WERI-Rb-1 (cell line): ENCODE measurements at regions not wholly inside any gene's neighbourhood (a gene's known extent, or its start where the extent isn't known, plus 50 kb on each side); places are given as distances from the start of the nearest gene placed in this dataset.

Source experiments
- DNase-seq: peaks from one replicate; pipeline ENCODE4 v3.0.0-alpha.2; 2020
- H3K27ac ChIP-seq: fragments of 250-450 bp; sonication (Bioruptor Pico); 2 replicates; pipeline ENCODE4 v1.5.1; 2020; ENCODE audit warnings: mild to moderate bottlenecking, moderate library complexity
- H3K27me3 ChIP-seq: fragments of 250-450 bp; sonication (Bioruptor Pico); 2 replicates; pipeline ENCODE4 v1.5.1; 2021; ENCODE audit warnings: mild to moderate bottlenecking, low read depth, moderate library complexity; ENCODE audit not compliant: insufficient read depth, severe bottlenecking
- H3K36me3 ChIP-seq: fragments of 250-450 bp; sonication (Bioruptor Pico); 2 replicates; pipeline ENCODE4 v1.5.1; 2020; ENCODE audit warnings: mild to moderate bottlenecking, moderate library complexity
- H3K4me3 ChIP-seq: 2 replicates; pipeline ENCODE4 v1.5.1; 2011; ENCODE audit warnings: low read depth, mild to moderate bottlenecking, control low read depth, low read length
- H3K9me3 ChIP-seq: fragments of 250-450 bp; sonication (Bioruptor Pico); 2 replicates; pipeline ENCODE4 v1.5.1; 2021; ENCODE audit warnings: mild to moderate bottlenecking, moderate library complexity; ENCODE audit not compliant: severe bottlenecking
- CTCF ChIP-seq: IDR thresholded peaks from 2 replicates; pipeline ENCODE4 v1.5.1; 2011; ENCODE audit warnings: low read depth, mild to moderate bottlenecking, control low read depth, inconsistent platforms, low read length

DNA sequence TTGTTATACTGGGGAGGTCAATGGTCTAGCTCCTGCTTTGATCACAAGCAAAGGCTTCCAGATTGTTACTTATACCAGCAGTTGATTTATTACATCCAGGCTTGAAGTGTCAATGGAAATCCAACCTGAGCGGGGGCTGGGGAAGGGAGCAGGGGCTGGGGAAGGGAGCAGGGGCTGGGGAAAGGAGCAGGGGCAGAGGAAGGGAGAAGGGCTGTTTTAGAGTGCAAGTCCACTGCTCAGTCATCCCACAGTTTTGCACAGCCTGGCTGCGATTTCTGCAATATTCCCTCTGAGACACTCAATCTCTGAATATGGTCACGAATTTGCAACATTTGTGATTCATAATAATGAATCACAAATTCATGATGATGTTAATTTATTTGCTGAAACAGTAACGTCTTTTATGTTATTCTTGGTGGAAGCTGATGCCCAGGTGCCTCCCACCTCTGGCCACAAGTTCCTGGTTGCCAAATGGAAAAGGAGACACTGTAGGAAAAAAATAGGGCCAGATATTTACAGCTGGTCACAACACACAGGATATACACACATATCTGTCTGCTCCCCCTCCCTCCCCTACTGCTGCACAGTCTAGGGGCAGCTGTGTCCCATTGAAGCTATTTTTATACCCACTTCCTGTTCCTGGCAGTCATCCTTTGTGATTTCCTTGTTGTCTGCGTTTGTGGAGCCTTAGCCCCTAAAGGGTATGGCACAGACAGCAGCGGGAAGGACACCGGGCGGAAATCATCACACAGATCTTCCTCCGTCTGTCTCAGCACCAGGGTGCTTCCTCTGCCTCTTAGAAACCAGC lies 325.1 kb downstream of the GADD45G start:
- DNase-seq, result no peak
- TF ChIP-seq CTCF, result no peak
- Histone ChIP-seq H3K9me3 (no peaks in the 10 kb centered on the region), H3K4me3 (no peak overlapping the region), H3K27ac (no peak overlapping the region), H3K36me3 (no peaks in the 10 kb centered on the region), H3K27me3 (no peaks in the 10 kb centered on the region)

- Histone ChIP-seq H3K9me3 (no peaks in the 10 kb centered on the region), H3K36me3 (no peaks in the 10 kb centered on the region), H3K4me3 (no peak overlapping the region), H3K27me3 (no peaks in the 10 kb centered on the region), H3K27ac (no peak overlapping the region)
- no peak for DNase-seq
- no peak for TF ChIP-seq CTCF
Measured at GRCh38 chr9:89933578-89933977, 328.8 kb downstream of the GADD45G start.

DNA sequence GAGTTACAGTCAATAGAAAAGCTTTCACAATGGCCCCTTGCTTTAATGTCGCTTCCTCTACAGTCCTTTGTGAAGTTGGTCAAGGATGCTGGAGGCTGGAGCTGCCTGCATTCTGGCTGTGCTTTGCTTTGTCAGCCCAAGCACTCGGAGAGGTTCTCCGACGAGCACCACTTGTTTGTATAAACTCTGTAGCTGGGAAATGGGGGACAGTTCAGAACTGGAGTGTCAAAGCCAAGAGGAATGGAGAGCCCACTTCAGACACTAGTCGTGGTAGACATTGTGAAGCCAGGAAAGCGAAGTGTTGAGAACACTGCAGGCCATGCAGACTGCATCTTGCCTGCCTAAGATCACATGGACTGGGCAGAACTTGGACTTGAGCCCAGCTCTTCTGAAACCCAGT lies 330.3 kb downstream of the GADD45G start:
- H3K4me3 ChIP-seq, result no peak overlapping the region
- no peak for DNase-seq
- no peaks in the 10 kb centered on the region for H3K27me3 ChIP-seq

DNA sequence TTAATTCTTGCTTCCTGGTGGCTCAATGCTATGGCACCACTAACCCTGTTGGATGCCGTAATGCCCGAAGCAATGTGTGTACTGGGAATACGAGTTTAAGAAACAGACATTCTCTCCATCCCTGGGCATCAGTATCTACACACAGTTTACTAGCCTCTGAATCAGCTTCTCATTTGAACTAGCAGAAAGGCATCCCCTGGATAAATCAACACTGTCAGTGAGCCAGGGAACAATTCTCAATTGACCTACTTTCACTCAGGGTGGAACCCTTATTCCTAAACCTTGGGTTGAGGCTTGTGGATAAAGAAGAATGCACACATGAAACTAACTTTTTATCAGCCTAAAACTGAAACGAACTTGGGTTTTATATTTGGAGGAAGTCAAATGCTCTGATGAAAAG lies 331.0 kb downstream of the GADD45G start:
- no peak for TF ChIP-seq CTCF
- H3K27ac ChIP-seq, result no peak overlapping the region
- no peaks in the 10 kb centered on the region for H3K27me3 ChIP-seq
- H3K4me3 ChIP-seq, result no peak overlapping the region
- H3K36me3 ChIP-seq, result no peaks in the 10 kb centered on the region
- no peak for DNase-seq
- no peaks in the 10 kb centered on the region for H3K9me3 ChIP-seq

More for the DNA sequence above, 330.3 kb downstream of the GADD45G start:
- H3K27ac ChIP-seq, result no peak overlapping the region
- H3K9me3 ChIP-seq, result no peaks in the 10 kb centered on the region
- TF ChIP-seq CTCF, result no peak
- H3K36me3 ChIP-seq, result no peaks in the 10 kb centered on the region

GRCh38 chr9:89937051-89937450 lies 332.2 kb downstream of the GADD45G start:
- TF ChIP-seq CTCF, result no peak

GRCh38 chr9:89939181-89939580 lies 334.4 kb downstream of the GADD45G start:
- H3K4me3 ChIP-seq, result no peak overlapping the region
- TF ChIP-seq CTCF, result no peak
- no peaks in the 10 kb centered on the region for H3K9me3 ChIP-seq
- H3K27me3 ChIP-seq, result no peaks in the 10 kb centered on the region
- no peak overlapping the region for H3K27ac ChIP-seq
- DNase-seq, result no peak
- H3K36me3 ChIP-seq, result no peaks in the 10 kb centered on the region

More at GRCh38 chr9:89937051-89937450, 332.2 kb downstream of the GADD45G start:
- no peak overlapping the region for H3K4me3 ChIP-seq
- DNase-seq, result no peak
- H3K27me3 ChIP-seq, result no peaks in the 10 kb centered on the region
- no peaks in the 10 kb centered on the region for H3K36me3 ChIP-seq
- no peaks in the 10 kb centered on the region for H3K9me3 ChIP-seq
- no peak overlapping the region for H3K27ac ChIP-seq
